HG03342 (cell line): ENCODE measurements at regions not wholly inside any gene's neighbourhood (a gene's known extent, or its start where the extent isn't known, plus 50 kb on each side); places are given as distances from the start of the nearest gene placed in this dataset.
"Not testable (repeated sequence)": the region's sequence is repeated elsewhere in the genome, so short reads cannot be mapped to it uniquely, and the experiment has no call there.

Source experiments
- ATAC-seq: cut with Tn5 transposase; IDR thresholded peaks from one replicate; pipeline ENCODE4 v1.9.1; 2021; ENCODE audit warnings: mild to moderate bottlenecking, moderate library complexity; ENCODE audit not compliant: unreplicated experiment

GRCh38 chr13:50403311-50403710 is 388.1 kb downstream of the KCNRG start:
- ATAC-seq = no peak

- ATAC-seq = no peak
Measured at GRCh38 chr13:50404116-50404515, 388.9 kb downstream of the KCNRG start.

GRCh38 chr13:50404769-50405168 is 389.5 kb downstream of the KCNRG start:
- ATAC-seq = no peak

- ATAC-seq = no peak
Measured at GRCh38 chr13:50406831-50407230, 391.6 kb downstream of the KCNRG start.

GRCh38 chr13:50408068-50408467 is 392.8 kb downstream of the KCNRG start:
- ATAC-seq = no peak

GRCh38 chr13:50409220-50409619 is 394.0 kb downstream of the KCNRG start:
- no peak for ATAC-seq

GRCh38 chr13:50410921-50411746 is 395.9 kb downstream of the KCNRG start:
- ATAC-seq = no peak

GRCh38 chr13:50412046-50412617 is 396.9 kb downstream of the KCNRG start:
- ATAC-seq = no peak

- no peak for ATAC-seq
Measured at GRCh38 chr13:50414640-50415039, 399.4 kb downstream of the KCNRG start.

- ATAC-seq = no peak
Measured at GRCh38 chr13:50415428-50415827, 400.2 kb downstream of the KCNRG start.

GRCh38 chr13:50417597-50417996 is 402.4 kb downstream of the KCNRG start:
- no peak for ATAC-seq

- ATAC-seq = no peak
Measured at GRCh38 chr13:50419331-50419865, 404.2 kb downstream of the KCNRG start.

GRCh38 chr13:50419896-50420295 is 404.7 kb downstream of the KCNRG start:
- ATAC-seq = no peak

- no peak for ATAC-seq
Measured at GRCh38 chr13:50420718-50421472, 405.7 kb downstream of the KCNRG start.

GRCh38 chr13:50421473-50422130 is 406.4 kb downstream of the KCNRG start:
- no peak for ATAC-seq

GRCh38 chr13:50422181-50423148 is 407.2 kb downstream of the KCNRG start:
- ATAC-seq = no peak

GRCh38 chr13:50424993-50425392 is 409.7 kb downstream of the KCNRG start:
- ATAC-seq = no peak

GRCh38 chr13:50425772-50426171 is 410.5 kb downstream of the KCNRG start:
- ATAC-seq = no peak

- ATAC-seq = no peak
Measured at GRCh38 chr13:50426927-50427326, 411.7 kb downstream of the KCNRG start.

GRCh38 chr13:50427511-50427910 is 412.3 kb downstream of the KCNRG start:
- ATAC-seq = not testable (repeated sequence)
